ENCODE measurements at regions not wholly inside any gene's neighbourhood (a gene's known extent, or its start where the extent isn't known, plus 50 kb on each side); places are given as distances from the start of the nearest gene placed in this dataset.

- no peak overlapping the region for H3K4me3 ChIP-seq
- ATAC-seq, result no peak
- no peaks in the 10 kb centered on the region for H3K36me3 ChIP-seq
- intact Hi-C loops (cut with DNase I), result no loop called here
- TF ChIP-seq CTCF (IDR thresholded peaks at IDR 0.05), result no peak
- DNase-seq, result no peak
- H3K27me3 ChIP-seq, result no peaks in the 10 kb centered on the region
- no peak overlapping the region for H3K27ac ChIP-seq
- no peaks in the 10 kb centered on the region for H3K4me1 ChIP-seq
- no peaks in the 10 kb centered on the region for H3K9me3 ChIP-seq
These were observed 245.4 kb upstream of the TUT7 start for GRCh38 chr9:86599561-86599960.

GRCh38 chr9:86598411-86599239 is 244.4 kb upstream of the TUT7 start:
- intact Hi-C loops (cut with DNase I), result no loop called here
- no peaks in the 10 kb centered on the region for H3K4me1 ChIP-seq
- no peaks in the 10 kb centered on the region for H3K36me3 ChIP-seq
- ATAC-seq (no peak), DNase-seq (no peak)
- H3K27ac ChIP-seq, result no peak overlapping the region
- no peak for TF ChIP-seq CTCF (IDR thresholded peaks at IDR 0.05)
- H3K9me3 ChIP-seq, result no peaks in the 10 kb centered on the region
- no peaks in the 10 kb centered on the region for H3K27me3 ChIP-seq
- no peak overlapping the region for H3K4me3 ChIP-seq

GRCh38 chr9:86594724-86595123 is 240.5 kb upstream of the TUT7 start:
- intact Hi-C loops (cut with DNase I), result no loop called here
- no peak for TF ChIP-seq CTCF (IDR thresholded peaks at IDR 0.05)
- H3K27ac ChIP-seq, result no peak overlapping the region
- no peaks in the 10 kb centered on the region for H3K4me1 ChIP-seq
- no peak for DNase-seq
- H3K4me3 ChIP-seq, result no peak overlapping the region
- ATAC-seq, result no peak
- no peaks in the 10 kb centered on the region for H3K27me3 ChIP-seq
- no peaks in the 10 kb centered on the region for H3K9me3 ChIP-seq
- no peaks in the 10 kb centered on the region for H3K36me3 ChIP-seq

- TF ChIP-seq CTCF (IDR thresholded peaks at IDR 0.05), result no peak
- no peaks in the 10 kb centered on the region for H3K4me1 ChIP-seq
- intact Hi-C loops (cut with DNase I), result no loop called here
These were observed 237.3 kb upstream of the TUT7 start for GRCh38 chr9:86591472-86591871.

GRCh38 chr9:86589730-86590129 is 235.5 kb upstream of the TUT7 start:
- DNase-seq (no peak), ATAC-seq (no peak)
- no peaks in the 10 kb centered on the region for H3K9me3 ChIP-seq
- no peak overlapping the region for H3K27ac ChIP-seq
- H3K4me3 ChIP-seq, result no peak overlapping the region
- no peak for TF ChIP-seq CTCF (IDR thresholded peaks at IDR 0.05)
- no peaks in the 10 kb centered on the region for H3K27me3 ChIP-seq
- intact Hi-C loops (cut with DNase I), result no loop called here
- no peaks in the 10 kb centered on the region for H3K36me3 ChIP-seq
- H3K4me1 ChIP-seq, result no peaks in the 10 kb centered on the region

More at GRCh38 chr9:86591472-86591871, 237.3 kb upstream of the TUT7 start:
- Histone ChIP-seq H3K4me3 (no peak overlapping the region), H3K27me3 (no peaks in the 10 kb centered on the region), H3K27ac (no peak overlapping the region), H3K36me3 (no peaks in the 10 kb centered on the region), H3K9me3 (no peaks in the 10 kb centered on the region)
- no peak for ATAC-seq
- DNase-seq, result no peak

All from upper lobe of right lung (tissue), 1 donor.